GM21737 (cell line): ENCODE measurements at regions not wholly inside any gene's neighbourhood (a gene's known extent, or its start where the extent isn't known, plus 50 kb on each side); places are given as distances from the start of the nearest gene placed in this dataset.
"Not testable (repeated sequence)": the region's sequence is repeated elsewhere in the genome, so short reads cannot be mapped to it uniquely, and the experiment has no call there.

Source experiments
- ATAC-seq: cut with Tn5 transposase; IDR thresholded peaks from one replicate; pipeline ENCODE4 v1.9.1; 2021; ENCODE audit warnings: mild to moderate bottlenecking, moderate library complexity; ENCODE audit not compliant: unreplicated experiment

DNA sequence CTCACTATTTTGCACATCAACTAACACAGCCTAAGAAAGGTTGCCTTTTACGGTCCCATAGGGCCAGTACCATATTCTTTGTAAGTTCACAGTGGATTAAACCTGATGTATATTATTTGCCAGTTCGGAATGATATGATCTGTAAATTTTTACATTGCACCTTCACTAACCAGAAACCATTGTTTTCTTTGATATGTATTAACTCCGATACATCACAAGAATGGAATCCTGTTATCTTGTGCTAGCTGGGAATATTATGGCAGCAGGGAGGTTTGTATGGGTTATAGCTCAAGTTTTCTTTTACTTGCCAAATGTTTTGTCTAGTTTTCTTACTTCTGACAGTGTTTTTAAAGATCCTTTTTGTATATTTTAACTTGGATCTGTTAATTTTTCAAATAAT lies 51.4 kb upstream of the S1PR1 start:
- ATAC-seq: no peak

DNA sequence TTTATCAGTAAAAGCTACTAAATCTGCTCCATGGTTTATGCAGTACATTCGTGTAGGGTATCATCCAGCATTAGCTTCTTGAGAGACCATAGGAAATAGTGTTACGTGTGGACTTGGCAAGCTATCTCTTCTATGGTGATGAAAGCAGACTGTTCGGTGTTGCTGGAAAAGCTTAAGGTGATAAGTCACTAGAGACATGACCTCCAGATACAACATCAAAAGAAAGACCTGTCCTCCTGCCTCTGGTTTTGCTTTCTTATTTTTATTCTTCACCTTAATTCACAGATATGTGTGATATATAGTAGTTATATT lies 53.5 kb upstream of the S1PR1 start:
- ATAC-seq: no peak

DNA sequence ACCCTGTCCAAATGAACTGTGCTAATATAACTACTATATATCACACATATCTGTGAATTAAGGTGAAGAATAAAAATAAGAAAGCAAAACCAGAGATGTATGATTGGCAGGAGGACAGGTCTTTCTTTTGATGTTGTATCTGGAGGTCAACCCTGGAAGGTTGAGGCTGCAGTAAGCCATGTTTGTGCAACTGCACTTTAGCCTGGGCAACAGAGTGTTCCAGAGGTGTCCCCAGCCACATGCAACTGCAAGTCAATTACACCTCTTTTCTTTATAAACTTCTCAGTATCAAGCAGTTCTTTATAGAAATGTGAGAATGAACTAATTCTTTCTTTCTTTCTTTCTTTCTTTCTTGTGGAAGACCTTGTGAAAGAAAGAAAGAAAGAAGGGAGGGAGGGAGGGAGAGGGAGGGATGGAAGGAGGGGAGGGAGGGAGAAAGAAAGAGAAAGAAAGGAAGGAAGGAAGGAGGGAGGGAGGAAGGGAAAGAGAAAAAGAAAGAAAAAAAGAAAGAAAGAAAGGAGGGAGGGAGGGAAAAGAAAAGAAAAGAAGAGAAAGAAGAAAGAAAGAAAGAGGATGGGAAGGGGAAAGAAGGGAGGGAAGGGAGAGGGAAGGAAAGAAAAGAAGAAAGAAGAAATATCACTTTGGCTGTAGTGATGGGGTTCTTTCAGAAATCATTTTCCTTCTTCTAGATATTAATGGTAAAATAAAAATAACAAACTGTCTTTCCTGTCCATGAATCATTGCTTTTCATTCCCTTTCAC lies 54.0 kb upstream of the S1PR1 start:
- no peak for ATAC-seq

GRCh38 chr1:101181930-101182329 lies 54.9 kb upstream of the S1PR1 start:
- no peak for ATAC-seq

DNA sequence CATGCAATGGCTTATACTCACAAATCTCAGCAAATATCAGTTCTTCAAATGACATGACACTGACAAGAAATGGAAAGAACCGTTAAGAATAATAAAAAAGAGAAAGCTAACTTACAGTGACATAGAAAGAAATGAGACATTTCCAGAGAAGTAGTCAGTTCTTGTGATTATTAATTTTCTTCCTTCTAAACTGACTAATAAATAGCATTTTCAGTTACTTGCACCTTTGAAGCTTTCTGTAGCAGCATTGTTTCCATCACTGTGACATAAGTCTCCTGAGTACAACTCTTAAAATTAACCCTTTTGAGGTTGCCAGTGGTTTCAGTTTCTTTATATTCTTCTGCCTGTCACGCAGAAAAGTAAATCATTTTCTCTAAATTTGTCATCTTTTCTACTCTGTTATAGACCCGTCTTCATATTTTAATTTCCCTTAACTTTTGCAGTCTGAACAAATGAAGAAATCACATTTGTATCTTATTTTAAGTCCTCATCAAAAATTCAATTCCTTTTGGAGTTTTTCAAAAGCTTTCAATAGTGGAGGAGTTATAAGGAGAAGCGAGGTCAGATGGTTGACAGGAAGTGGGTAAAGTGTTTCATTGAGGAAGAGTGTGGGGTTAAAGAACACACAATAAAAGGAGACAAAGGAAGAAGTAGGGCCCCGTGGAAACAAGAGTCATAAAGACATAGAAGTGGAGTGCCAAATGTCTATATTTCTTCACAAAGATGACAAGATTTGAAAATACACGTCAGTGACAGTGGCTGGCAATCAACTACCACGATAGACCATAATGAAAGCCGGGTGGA lies 57.9 kb upstream of the S1PR1 start:
- ATAC-seq: peak; percentile 86

DNA sequence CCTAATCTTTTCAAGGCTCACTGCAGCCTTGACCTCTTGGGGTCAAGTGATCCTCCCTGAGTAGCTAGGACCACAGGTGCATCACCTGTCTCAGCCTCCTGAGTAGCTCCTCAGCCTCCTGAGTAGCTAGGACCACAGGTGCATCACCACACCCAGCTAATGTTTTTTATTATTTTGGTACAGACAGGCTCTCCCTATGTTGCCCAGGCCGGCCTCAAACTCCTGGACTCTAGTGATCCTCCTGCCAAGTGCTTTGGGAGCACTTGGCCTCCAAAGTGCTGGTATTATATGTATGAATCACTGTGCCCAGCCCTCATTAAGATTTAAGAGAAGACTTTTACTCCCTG lies 58.5 kb upstream of the S1PR1 start:
- peak; percentile 2 for ATAC-seq

DNA sequence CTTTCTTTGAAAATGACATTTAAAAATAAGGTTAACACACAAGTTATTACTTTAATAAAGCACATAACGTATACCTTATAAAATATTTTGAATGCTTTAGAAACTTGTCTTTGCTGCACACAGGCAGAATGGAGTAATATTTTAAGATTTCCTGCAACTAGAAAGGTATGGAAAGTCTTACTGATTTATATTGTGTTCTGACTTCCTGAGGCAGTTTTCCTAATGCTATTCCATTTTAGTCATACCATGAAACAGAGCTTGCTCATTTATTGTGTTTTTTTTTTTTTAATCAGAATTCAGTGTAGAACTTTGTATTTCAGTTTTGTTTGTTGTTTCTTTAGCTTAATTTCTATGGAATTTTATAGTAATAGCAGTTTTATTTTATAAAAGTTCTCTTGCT lies 60.9 kb upstream of the S1PR1 start:
- no peak for ATAC-seq

DNA sequence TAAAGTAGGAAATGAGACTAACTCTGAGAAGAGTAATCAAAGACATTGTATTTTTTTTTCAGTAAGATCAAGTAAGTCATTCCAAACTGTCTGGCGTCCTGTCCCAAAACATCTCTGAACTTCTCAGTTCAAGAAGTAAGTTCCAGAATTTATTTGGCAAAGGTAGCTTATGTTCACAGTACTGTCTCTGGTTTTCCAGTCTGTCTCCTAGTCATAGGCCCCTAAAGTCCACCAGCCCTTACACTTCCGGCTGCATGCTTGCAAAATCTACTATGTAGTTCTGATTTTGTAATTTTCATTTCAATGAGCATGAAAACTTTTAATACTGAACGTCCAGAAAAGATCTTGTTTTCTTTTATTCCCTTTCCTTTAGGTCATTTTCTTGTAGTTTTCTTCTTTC lies 61.4 kb upstream of the S1PR1 start:
- ATAC-seq: no peak

DNA sequence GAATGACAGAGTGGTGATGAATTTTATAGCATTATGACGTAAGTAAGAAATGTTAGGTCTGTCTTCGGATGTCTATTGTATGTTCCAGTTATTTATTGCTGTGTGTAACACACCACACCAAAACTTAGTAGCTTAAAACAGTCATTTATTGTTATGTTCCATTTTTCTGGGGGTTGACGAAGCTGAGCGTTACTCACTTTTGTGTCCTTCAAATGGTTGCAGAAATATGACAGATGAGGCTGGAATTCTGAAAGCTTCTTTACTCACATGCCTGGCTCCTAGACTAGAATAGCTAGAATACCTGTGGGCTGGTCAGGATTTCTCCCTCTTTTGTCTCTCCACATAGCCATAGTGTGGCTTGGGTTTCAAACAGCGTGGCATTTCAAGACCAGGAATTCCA lies 62.1 kb upstream of the S1PR1 start:
- ATAC-seq: no peak

DNA sequence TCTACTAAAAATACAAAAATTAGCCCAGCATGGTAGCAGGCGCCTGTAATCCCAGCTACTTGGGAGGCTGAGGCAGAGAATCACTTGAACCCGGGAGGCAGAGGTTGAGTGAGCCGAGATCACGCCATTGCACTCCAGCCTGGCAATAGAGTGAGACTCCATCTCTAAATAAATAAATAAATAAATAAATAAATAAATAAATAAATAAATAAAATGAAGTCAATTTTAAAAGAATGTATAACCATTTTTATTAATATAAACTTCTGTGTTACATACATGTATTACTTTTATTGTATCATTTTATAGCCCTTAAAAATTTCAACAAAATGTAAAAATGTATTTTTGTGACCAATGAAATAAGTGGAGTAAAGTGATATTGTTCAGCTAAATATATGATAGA lies 62.5 kb upstream of the S1PR1 start:
- not testable (repeated sequence) for ATAC-seq

GRCh38 chr1:101170506-101171050 lies 66.2 kb upstream of the S1PR1 start:
- no peak for ATAC-seq

GRCh38 chr1:101167891-101168290 lies 68.9 kb upstream of the S1PR1 start:
- ATAC-seq: peak; percentile 76

- no peak for ATAC-seq
These were observed 70.2 kb upstream of the S1PR1 start for GRCh38 chr1:101166583-101167120.

- ATAC-seq: no peak
These were observed 70.9 kb upstream of the S1PR1 start for GRCh38 chr1:101165954-101166353.

DNA sequence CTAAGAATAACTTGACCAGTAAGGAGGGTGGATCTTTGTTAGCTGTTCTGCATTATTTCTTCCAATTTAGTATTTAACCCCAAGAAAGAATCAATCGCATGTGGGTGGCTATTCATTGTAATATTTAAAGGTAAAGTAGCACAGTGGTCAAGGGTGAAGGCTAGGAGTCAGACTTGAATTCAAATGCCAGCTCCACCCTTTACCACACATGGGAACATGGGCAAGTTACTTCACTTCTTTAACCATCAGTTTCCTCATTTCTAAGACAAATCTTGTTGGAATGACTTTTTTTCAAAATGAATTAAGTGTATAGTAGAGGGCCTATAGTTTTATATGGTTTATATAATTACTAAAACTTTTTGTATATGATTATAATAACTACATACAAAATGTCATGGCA lies 71.3 kb upstream of the S1PR1 start:
- ATAC-seq: no peak

- ATAC-seq: no peak
These were observed 72.0 kb upstream of the S1PR1 start for GRCh38 chr1:101164776-101165175.

DNA sequence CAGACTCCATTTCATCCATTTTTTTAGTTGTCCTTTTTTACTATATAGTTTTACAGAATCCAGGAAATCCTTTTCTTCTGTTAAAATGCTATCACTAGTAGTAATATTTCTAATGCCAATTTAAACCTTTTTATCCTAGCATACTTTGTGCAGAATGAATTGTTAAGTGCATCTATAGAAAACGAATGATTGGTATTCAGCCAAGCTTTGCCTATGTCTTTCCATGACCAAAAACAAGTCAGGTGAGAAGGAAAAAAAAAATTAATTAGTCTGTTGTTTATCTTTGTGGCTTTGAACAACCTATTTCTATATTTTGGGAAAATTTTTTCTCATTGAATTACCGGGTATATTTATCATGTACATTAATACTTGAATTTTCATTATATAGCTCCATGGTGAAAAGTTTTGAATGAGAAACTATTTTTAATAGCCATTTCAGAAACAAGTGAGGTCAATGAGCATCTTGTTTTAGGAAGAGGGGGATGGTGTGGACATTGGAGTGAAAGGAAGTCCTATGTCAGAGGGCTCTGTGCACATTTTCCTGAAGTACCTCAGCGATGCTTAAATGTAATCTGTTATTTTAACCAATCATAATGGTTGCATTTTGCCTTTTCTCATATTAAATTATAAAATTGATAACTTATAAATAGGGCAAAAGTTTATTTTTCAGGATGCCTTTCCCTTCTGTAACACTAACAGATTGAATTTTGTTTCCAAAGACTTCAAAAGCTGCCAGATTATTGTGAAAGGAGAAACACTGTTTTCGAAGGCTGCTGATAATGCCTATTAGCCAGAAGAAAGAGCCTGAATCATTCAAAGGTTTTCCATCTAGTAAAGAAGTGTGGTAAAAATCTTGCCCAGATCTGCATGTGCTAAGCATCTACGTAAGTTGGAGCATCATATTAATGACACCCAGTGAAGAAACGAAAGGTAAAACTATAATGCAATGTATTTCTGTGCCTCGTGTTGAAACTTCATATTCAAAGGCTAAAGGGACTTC lies 73.8 kb upstream of the S1PR1 start:
- no peak for ATAC-seq

- no peak for ATAC-seq
These were observed 74.5 kb upstream of the S1PR1 start for GRCh38 chr1:101162300-101162699.

DNA sequence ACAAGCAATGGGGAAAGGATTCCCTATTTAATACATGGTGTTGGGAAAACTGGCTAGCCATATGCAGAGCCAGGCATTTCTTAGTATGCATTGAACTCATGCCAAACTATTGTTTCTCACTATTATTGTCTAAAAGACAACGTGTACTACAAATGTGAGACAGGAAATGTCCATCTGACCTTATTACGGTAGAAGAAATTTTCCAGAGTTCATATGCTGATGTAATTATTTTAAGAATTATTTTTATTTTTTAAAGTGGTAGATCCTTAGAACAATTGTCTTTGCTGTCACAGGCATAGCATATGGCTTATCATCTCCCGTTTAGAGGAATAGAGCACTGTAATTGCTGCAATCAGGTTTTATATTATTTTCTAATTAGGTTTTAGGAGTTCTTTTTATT lies 75.2 kb upstream of the S1PR1 start:
- no peak for ATAC-seq

DNA sequence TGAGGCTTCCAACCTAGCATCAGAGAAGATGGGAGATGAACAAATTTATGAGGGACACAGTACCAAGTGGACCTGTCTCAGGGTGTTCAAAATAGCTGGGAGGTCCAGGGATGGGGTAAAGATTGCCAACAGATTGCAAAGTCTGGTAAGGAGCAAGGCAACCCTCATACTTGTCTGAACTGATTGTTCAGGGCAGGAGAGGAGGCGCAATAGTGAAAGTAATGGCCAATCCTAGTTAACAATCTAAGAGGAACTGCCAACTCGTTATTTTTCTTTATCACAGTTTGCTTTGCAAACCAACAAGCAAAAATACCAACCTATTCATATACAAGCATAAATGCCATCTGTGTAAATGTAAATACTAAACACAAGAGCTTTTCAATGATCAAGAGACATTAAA lies 78.4 kb upstream of the S1PR1 start:
- no peak for ATAC-seq

GRCh38 chr1:101154547-101154946 lies 82.3 kb upstream of the S1PR1 start:
- ATAC-seq: no peak
